Esophagus squamous epithelium (tissue), 4 donors: ENCODE measurements at regions not wholly inside any gene's neighbourhood (a gene's known extent, or its start where the extent isn't known, plus 50 kb on each side); places are given as distances from the start of the nearest gene placed in this dataset.

Experiments
- CTCF ChIP-seq, 6 experiments: fragments of 450-650 bp in 4 of 6; fragments of 200-600 bp in 2 of 6; sonication (generic) in 2 of 6; IDR thresholded peaks; one replicate each; pipeline ENCODE4 v1.5.1; 2016 to 2019; ENCODE audit warnings: antibody characterized with exemption in 6 of 6, mild to moderate bottlenecking in 4 of 6, moderate library complexity in 4 of 6
- POLR2A ChIP-seq, 4 donors: fragments of 450-650 bp; IDR thresholded peaks; one replicate each; pipeline ENCODE4 v1.6.1; 2017; ENCODE audit warnings: antibody characterized with exemption in 4 of 4, mild to moderate bottlenecking in 4 of 4, moderate library complexity in 3 of 4

- TF ChIP-seq CTCF (IDR thresholded peaks at IDR 0.05), result no peak
- TF ChIP-seq POLR2A (IDR thresholded peaks at IDR 0.05), result no peak
These were observed 812.6 kb upstream of the POU3F3 start for GRCh38 chr2:104041351-104041750.
